ENCODE measurements at regions not wholly inside any gene's neighbourhood (a gene's known extent, or its start where the extent isn't known, plus 50 kb on each side); places are given as distances from the start of the nearest gene placed in this dataset.

DNA sequence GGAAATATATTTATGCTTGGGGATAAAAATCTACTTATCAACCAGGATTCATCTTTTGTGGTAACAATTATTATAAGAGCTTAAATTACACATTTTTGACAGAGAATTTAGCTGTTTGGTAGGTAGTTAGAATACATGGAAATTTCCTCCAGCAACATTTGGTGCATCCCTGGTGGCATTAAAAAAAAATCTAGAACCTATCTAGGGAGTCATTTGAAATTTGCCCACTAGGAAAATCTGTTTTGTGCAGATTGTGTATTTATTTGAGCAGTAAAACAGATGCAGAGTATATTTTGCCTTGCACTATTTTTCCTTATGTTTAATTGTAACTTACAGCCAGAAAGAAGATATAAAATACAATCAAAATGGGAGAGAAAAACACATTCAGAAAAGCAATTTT lies 208.4 kb upstream of the LRP1B start (continued):
- TF ChIP-seq, protein P1, sequence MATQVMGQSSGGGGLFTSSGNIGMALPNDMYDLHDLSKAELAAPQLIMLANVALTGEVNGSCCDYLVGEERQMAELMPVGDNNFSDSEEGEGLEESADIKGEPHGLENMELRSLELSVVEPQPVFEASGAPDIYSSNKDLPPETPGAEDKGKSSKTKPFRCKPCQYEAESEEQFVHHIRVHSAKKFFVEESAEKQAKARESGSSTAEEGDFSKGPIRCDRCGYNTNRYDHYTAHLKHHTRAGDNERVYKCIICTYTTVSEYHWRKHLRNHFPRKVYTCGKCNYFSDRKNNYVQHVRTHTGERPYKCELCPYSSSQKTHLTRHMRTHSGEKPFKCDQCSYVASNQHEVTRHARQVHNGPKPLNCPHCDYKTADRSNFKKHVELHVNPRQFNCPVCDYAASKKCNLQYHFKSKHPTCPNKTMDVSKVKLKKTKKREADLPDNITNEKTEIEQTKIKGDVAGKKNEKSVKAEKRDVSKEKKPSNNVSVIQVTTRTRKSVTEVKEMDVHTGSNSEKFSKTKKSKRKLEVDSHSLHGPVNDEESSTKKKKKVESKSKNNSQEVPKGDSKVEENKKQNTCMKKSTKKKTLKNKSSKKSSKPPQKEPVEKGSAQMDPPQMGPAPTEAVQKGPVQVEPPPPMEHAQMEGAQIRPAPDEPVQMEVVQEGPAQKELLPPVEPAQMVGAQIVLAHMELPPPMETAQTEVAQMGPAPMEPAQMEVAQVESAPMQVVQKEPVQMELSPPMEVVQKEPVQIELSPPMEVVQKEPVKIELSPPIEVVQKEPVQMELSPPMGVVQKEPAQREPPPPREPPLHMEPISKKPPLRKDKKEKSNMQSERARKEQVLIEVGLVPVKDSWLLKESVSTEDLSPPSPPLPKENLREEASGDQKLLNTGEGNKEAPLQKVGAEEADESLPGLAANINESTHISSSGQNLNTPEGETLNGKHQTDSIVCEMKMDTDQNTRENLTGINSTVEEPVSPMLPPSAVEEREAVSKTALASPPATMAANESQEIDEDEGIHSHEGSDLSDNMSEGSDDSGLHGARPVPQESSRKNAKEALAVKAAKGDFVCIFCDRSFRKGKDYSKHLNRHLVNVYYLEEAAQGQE (IDR thresholded peaks at IDR 0.05): no peak

GRCh38 chr2:142332196-142332595 lies 201.4 kb upstream of the LRP1B start:
- DNase-seq (ENCODE audit: low spot score): no peak
- H3K9ac ChIP-seq (ENCODE audit: low read depth in 1 of 2, low read length in 2 of 2): no peak overlapping the region
- H3K27ac ChIP-seq (ENCODE audit: low read depth in 1 of 2, low read length in 2 of 2): no peak overlapping the region
- H3K27me3 ChIP-seq (ENCODE audit: control insufficient read depth in 4 of 4, insufficient read depth in 4 of 4, low read length in 3 of 4): no peaks in the 10 kb centered on the region
- TF ChIP-seq HNF4A (conservative IDR thresholded peaks at IDR 0.05) (no peak), GABPA (IDR thresholded peaks at IDR 0.05 in 1 of 2, conservative IDR thresholded peaks at IDR 0.05 in 1 of 2) (no peak), SP1 (IDR thresholded peaks at IDR 0.05) (no peak), RAD21 (IDR thresholded peaks at IDR 0.05) (no peak), HNF4G (IDR thresholded peaks at IDR 0.05) (no peak), JUND (IDR thresholded peaks at IDR 0.05) (no peak)
- TF ChIP-seq, protein P2, sequence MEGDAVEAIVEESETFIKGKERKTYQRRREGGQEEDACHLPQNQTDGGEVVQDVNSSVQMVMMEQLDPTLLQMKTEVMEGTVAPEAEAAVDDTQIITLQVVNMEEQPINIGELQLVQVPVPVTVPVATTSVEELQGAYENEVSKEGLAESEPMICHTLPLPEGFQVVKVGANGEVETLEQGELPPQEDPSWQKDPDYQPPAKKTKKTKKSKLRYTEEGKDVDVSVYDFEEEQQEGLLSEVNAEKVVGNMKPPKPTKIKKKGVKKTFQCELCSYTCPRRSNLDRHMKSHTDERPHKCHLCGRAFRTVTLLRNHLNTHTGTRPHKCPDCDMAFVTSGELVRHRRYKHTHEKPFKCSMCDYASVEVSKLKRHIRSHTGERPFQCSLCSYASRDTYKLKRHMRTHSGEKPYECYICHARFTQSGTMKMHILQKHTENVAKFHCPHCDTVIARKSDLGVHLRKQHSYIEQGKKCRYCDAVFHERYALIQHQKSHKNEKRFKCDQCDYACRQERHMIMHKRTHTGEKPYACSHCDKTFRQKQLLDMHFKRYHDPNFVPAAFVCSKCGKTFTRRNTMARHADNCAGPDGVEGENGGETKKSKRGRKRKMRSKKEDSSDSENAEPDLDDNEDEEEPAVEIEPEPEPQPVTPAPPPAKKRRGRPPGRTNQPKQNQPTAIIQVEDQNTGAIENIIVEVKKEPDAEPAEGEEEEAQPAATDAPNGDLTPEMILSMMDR (IDR thresholded peaks at IDR 0.05; ENCODE audit: low read depth, low read length, missing input control): no peak
- no peak overlapping the region for H3K4me3 ChIP-seq (ENCODE audit: low read depth in 1 of 3, low read length in 3 of 3)
- H3K9me3 ChIP-seq (ENCODE audit: control insufficient read depth in 4 of 4, low read length in 3 of 4): peaks cover 0 to 2% (median 0%) of the 10 kb centered on the region in 4 donors
- H3K4me1 ChIP-seq (ENCODE audit: control insufficient read depth in 4 of 4, insufficient read depth in 4 of 4, low read length in 3 of 4): no peaks in the 10 kb centered on the region
- WGBS: 47% methylated on average over 2 of the region's 2 CpGs
- H3K36me3 ChIP-seq (ENCODE audit: control insufficient read depth in 4 of 4, insufficient read depth in 3 of 4, low read depth in 1 of 4, low read length in 3 of 4): no peaks in the 10 kb centered on the region

- 91% methylated on average over 1 of the region's 1 CpG for WGBS
- H3K9me3 ChIP-seq (ENCODE audit: control insufficient read depth in 4 of 4, low read length in 3 of 4): no peaks in the 10 kb centered on the region
- no peaks in the 10 kb centered on the region for H3K36me3 ChIP-seq (ENCODE audit: control insufficient read depth in 4 of 4, insufficient read depth in 3 of 4, low read depth in 1 of 4, low read length in 3 of 4)
- TF ChIP-seq JUND (IDR thresholded peaks at IDR 0.05) (no peak), EGR1 (IDR thresholded peaks at IDR 0.05; ENCODE audit: low read depth in 2 of 2) (no peak), RAD21 (IDR thresholded peaks at IDR 0.05) (no peak), HNF4A (conservative IDR thresholded peaks at IDR 0.05) (no peak), FOXA2 (IDR thresholded peaks at IDR 0.05) (no peak)
- TF ChIP-seq, protein P3, sequence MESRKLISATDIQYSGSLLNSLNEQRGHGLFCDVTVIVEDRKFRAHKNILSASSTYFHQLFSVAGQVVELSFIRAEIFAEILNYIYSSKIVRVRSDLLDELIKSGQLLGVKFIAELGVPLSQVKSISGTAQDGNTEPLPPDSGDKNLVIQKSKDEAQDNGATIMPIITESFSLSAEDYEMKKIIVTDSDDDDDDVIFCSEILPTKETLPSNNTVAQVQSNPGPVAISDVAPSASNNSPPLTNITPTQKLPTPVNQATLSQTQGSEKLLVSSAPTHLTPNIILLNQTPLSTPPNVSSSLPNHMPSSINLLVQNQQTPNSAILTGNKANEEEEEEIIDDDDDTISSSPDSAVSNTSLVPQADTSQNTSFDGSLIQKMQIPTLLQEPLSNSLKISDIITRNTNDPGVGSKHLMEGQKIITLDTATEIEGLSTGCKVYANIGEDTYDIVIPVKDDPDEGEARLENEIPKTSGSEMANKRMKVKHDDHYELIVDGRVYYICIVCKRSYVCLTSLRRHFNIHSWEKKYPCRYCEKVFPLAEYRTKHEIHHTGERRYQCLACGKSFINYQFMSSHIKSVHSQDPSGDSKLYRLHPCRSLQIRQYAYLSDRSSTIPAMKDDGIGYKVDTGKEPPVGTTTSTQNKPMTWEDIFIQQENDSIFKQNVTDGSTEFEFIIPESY (IDR thresholded peaks at IDR 0.05): no peak
- TF ChIP-seq, protein P4, sequence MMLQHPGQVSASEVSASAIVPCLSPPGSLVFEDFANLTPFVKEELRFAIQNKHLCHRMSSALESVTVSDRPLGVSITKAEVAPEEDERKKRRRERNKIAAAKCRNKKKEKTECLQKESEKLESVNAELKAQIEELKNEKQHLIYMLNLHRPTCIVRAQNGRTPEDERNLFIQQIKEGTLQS (IDR thresholded peaks at IDR 0.05): no peak
- TF ChIP-seq, protein P1 (IDR thresholded peaks at IDR 0.05): no peak
- no peak overlapping the region for H3K27ac ChIP-seq (ENCODE audit: low read depth in 1 of 2, low read length in 2 of 2)
- H3K9ac ChIP-seq (ENCODE audit: low read depth in 1 of 2, low read length in 2 of 2): no peak overlapping the region
- no peaks in the 10 kb centered on the region for H3K4me1 ChIP-seq (ENCODE audit: control insufficient read depth in 4 of 4, insufficient read depth in 4 of 4, low read length in 3 of 4)
- DNase-seq (ENCODE audit: low spot score): no peak
- no peak overlapping the region for H3K4me3 ChIP-seq (ENCODE audit: low read depth in 1 of 3, low read length in 3 of 3)
- no peaks in the 10 kb centered on the region for H3K27me3 ChIP-seq (ENCODE audit: control insufficient read depth in 4 of 4, insufficient read depth in 4 of 4, low read length in 3 of 4)
Observed at GRCh38 chr2:142330458-142330857, 199.6 kb upstream of the LRP1B start.
